Endothelial cell of umbilical vein (primary cell): ENCODE measurements at regions not wholly inside any gene's neighbourhood (a gene's known extent, or its start where the extent isn't known, plus 50 kb on each side); places are given as distances from the start of the nearest gene placed in this dataset.

Source experiments
- CTCF ChIP-seq, 2 donors: IDR thresholded peaks; 1 replicate in 1 of 2; 2 replicates in 1 of 2; pipeline ENCODE4 v1.5.1; 2011; ENCODE audit warnings: low read length in 2 of 2, mild to moderate bottlenecking in 2 of 2, moderate library complexity in 2 of 2, control low read depth in 1 of 2, inconsistent platforms in 1 of 2, low read depth in 1 of 2; ENCODE audit not compliant: insufficient read depth in 1 of 2; ENCODE audit errors: extremely low read depth in 1 of 2
- EZH2 ChIP-seq: IDR thresholded peaks from 2 replicates; pipeline ENCODE4 v1.6.1; 2012; ENCODE audit warnings: borderline replicate concordance, low read depth, mild to moderate bottlenecking, moderate library complexity, low read length, inconsistent platforms; ENCODE audit not compliant: severe bottlenecking
- FOS ChIP-seq: IDR thresholded peaks from 2 replicates; pipeline ENCODE4 v1.6.1; 2011; ENCODE audit warnings: mild to moderate bottlenecking, low read length, moderate library complexity, borderline replicate concordance; ENCODE audit not compliant: insufficient read depth
- GATA2 ChIP-seq: IDR thresholded peaks from 2 replicates; pipeline ENCODE4 v1.7.0; 2011; ENCODE audit warnings: low read depth, mild to moderate bottlenecking, moderate library complexity, mixed read lengths, low read length; ENCODE audit not compliant: insufficient read length, insufficient read depth
- JUN ChIP-seq: IDR thresholded peaks from 2 replicates; pipeline ENCODE4 v1.6.1; 2011; ENCODE audit warnings: borderline replicate concordance, low read depth; ENCODE audit not compliant: insufficient read length, insufficient read depth
- MAX ChIP-seq: IDR thresholded peaks from 2 replicates; pipeline ENCODE4 v1.6.1; 2011; ENCODE audit not compliant: insufficient read depth, insufficient read length
- POLR2A ChIP-seq: IDR thresholded peaks from 2 replicates; pipeline ENCODE4 v1.6.1; 2012; ENCODE audit warnings: low read depth, mild to moderate bottlenecking, control low read depth, low read length
- POLR2AphosphoS5 ChIP-seq: IDR thresholded peaks from 2 replicates; pipeline ENCODE4 v1.6.1; 2012; ENCODE audit warnings: low read depth, mild to moderate bottlenecking, control low read depth, low read length, moderate library complexity; ENCODE audit not compliant: insufficient read depth

GRCh38 chr6:137763436-137763835 is 103.6 kb upstream of the TNFAIP3 start:
- TF ChIP-seq POLR2AphosphoS5 (no peak), MAX (no peak), CTCF (IDR thresholded peaks at IDR 0.05; ENCODE audit: extremely low read depth in 1 of 2, insufficient read depth in 1 of 2, low read depth in 1 of 2, low read length in 2 of 2) (no peak), JUN (no peak), EZH2 (no peak), POLR2A (no peak), GATA2 (no peak), FOS (no peak)
